ENCODE measurements at regions not wholly inside any gene's neighbourhood (a gene's known extent, or its start where the extent isn't known, plus 50 kb on each side); places are given as distances from the start of the nearest gene placed in this dataset.
"Not testable (repeated sequence)": the region's sequence is repeated elsewhere in the genome, so short reads cannot be mapped to it uniquely, and the experiment has no call there.

- H3K4me3 Mint-ChIP-seq; H3K4me3 ChIP-seq (ENCODE audit: low read length); H3K9me3 Mint-ChIP-seq; ATAC-seq; H3K36me3 Mint-ChIP-seq; DNase-seq; H3K4me1 ChIP-seq (ENCODE audit: control insufficient read depth in 2 of 2, insufficient read depth in 2 of 2, low read length in 2 of 2); intact Hi-C loops (cut with micrococcal nuclease); H3K27ac Mint-ChIP-seq; CTCF ChIA-PET; H3K27ac ChIP-seq (ENCODE audit: low read depth, low read length); H3K27me3 Mint-ChIP-seq; H3K36me3 ChIP-seq (ENCODE audit: control insufficient read depth in 2 of 3, insufficient read depth in 3 of 3, low read length in 3 of 3); H3K4me1 Mint-ChIP-seq; POLR2A ChIA-PET; H3K9me3 ChIP-seq (ENCODE audit: control insufficient read depth in 2 of 3, low read length in 3 of 3); H3K27me3 ChIP-seq (ENCODE audit: control insufficient read depth in 2 of 2, insufficient read depth in 2 of 2, low read length in 2 of 2): not testable (repeated sequence)
These were observed 365.7 kb upstream of the FTMT start for GRCh38 chr5:121485999-121486398.

GRCh38 chr5:121489972-121490371, 361.7 kb upstream of the FTMT start:
- POLR2A ChIA-PET, result no interaction called here
- Histone ChIP-seq H3K27ac (ENCODE audit: low read depth, low read length) (no peak overlapping the region), H3K4me1 (ENCODE audit: control insufficient read depth in 2 of 2, insufficient read depth in 2 of 2, low read length in 2 of 2) (no peaks in the 10 kb centered on the region), H3K36me3 (ENCODE audit: control insufficient read depth in 2 of 3, insufficient read depth in 3 of 3, low read length in 3 of 3) (no peaks in the 10 kb centered on the region), H3K9me3 (ENCODE audit: control insufficient read depth in 2 of 3, low read length in 3 of 3) (no peaks in the 10 kb centered on the region), H3K4me3 (ENCODE audit: low read length) (no peak overlapping the region), H3K27me3 (ENCODE audit: control insufficient read depth in 2 of 2, insufficient read depth in 2 of 2, low read length in 2 of 2) (no peaks in the 10 kb centered on the region)
- DNase-seq (no peak), ATAC-seq (no peak)
- Mint-ChIP-seq H3K4me3 (no peak overlapping the region), H3K4me1 (no peaks in the 10 kb centered on the region), H3K27ac (no peak overlapping the region), H3K9me3 (peaks cover 0 to 5% (median 3%) of the 10 kb centered on the region in 11 donors), H3K27me3 (no peaks in the 10 kb centered on the region), H3K36me3 (no peaks in the 10 kb centered on the region)
- intact Hi-C loops (cut with micrococcal nuclease), result no loop called here
- CTCF ChIA-PET, result no interaction called here

GRCh38 chr5:121497176-121497575, 354.5 kb upstream of the FTMT start:
- no peak for DNase-seq
- H3K9me3 Mint-ChIP-seq, result peaks cover 0 to 5% (median 0%) of the 10 kb centered on the region in 11 donors
- no peaks in the 10 kb centered on the region for H3K9me3 ChIP-seq (ENCODE audit: control insufficient read depth in 2 of 3, low read length in 3 of 3)
- no peak for ATAC-seq
- no peak overlapping the region for H3K4me3 Mint-ChIP-seq
- H3K4me1 Mint-ChIP-seq, result no peaks in the 10 kb centered on the region
- no peaks in the 10 kb centered on the region for H3K27me3 Mint-ChIP-seq
- no peak overlapping the region for H3K4me3 ChIP-seq (ENCODE audit: low read length)
- POLR2A ChIA-PET, result no interaction called here
- intact Hi-C loops (cut with micrococcal nuclease), result no loop called here
- H3K4me1 ChIP-seq (ENCODE audit: control insufficient read depth in 2 of 2, insufficient read depth in 2 of 2, low read length in 2 of 2), result no peaks in the 10 kb centered on the region
- H3K27ac ChIP-seq (ENCODE audit: low read depth, low read length), result no peak overlapping the region
- no peaks in the 10 kb centered on the region for H3K36me3 Mint-ChIP-seq
- H3K36me3 ChIP-seq (ENCODE audit: control insufficient read depth in 2 of 3, insufficient read depth in 3 of 3, low read length in 3 of 3), result no peaks in the 10 kb centered on the region
- CTCF ChIA-PET, result no interaction called here
- H3K27me3 ChIP-seq (ENCODE audit: control insufficient read depth in 2 of 2, insufficient read depth in 2 of 2, low read length in 2 of 2), result no peaks in the 10 kb centered on the region
- no peak overlapping the region for H3K27ac Mint-ChIP-seq

- intact Hi-C loops (cut with micrococcal nuclease), result no loop called here
- DNase-seq, result no peak
- Mint-ChIP-seq H3K36me3 (no peaks in the 10 kb centered on the region), H3K27ac (no peak overlapping the region), H3K9me3 (peaks cover 0 to 5% (median 0%) of the 10 kb centered on the region in 11 donors), H3K4me3 (no peak overlapping the region), H3K27me3 (no peaks in the 10 kb centered on the region), H3K4me1 (no peaks in the 10 kb centered on the region)
- no peaks in the 10 kb centered on the region for H3K27me3 ChIP-seq (ENCODE audit: control insufficient read depth in 2 of 2, insufficient read depth in 2 of 2, low read length in 2 of 2)
- H3K27ac ChIP-seq (ENCODE audit: low read depth, low read length), result no peak overlapping the region
- H3K36me3 ChIP-seq (ENCODE audit: control insufficient read depth in 2 of 3, insufficient read depth in 3 of 3, low read length in 3 of 3), result no peaks in the 10 kb centered on the region
- no peaks in the 10 kb centered on the region for H3K9me3 ChIP-seq (ENCODE audit: control insufficient read depth in 2 of 3, low read length in 3 of 3)
- ChIA-PET CTCF (no interaction called here), POLR2A (no interaction called here)
- no peaks in the 10 kb centered on the region for H3K4me1 ChIP-seq (ENCODE audit: control insufficient read depth in 2 of 2, insufficient read depth in 2 of 2, low read length in 2 of 2)
- no peak for ATAC-seq
- H3K4me3 ChIP-seq (ENCODE audit: low read length), result no peak overlapping the region
These were observed 351.4 kb upstream of the FTMT start for GRCh38 chr5:121500310-121500709.

GRCh38 chr5:121503111-121503840, 348.4 kb upstream of the FTMT start:
- Histone ChIP-seq H3K9me3 (ENCODE audit: control insufficient read depth in 2 of 3, low read length in 3 of 3) (no peaks in the 10 kb centered on the region), H3K36me3 (ENCODE audit: control insufficient read depth in 2 of 3, insufficient read depth in 3 of 3, low read length in 3 of 3) (no peaks in the 10 kb centered on the region), H3K27ac (ENCODE audit: low read depth, low read length) (no peak overlapping the region), H3K27me3 (ENCODE audit: control insufficient read depth in 2 of 2, insufficient read depth in 2 of 2, low read length in 2 of 2) (no peaks in the 10 kb centered on the region), H3K4me3 (ENCODE audit: low read length) (no peak overlapping the region), H3K4me1 (ENCODE audit: control insufficient read depth in 2 of 2, insufficient read depth in 2 of 2, low read length in 2 of 2) (no peaks in the 10 kb centered on the region)
- Mint-ChIP-seq H3K36me3 (no peaks in the 10 kb centered on the region), H3K27ac (no peak overlapping the region), H3K4me1 (no peaks in the 10 kb centered on the region), H3K27me3 (no peaks in the 10 kb centered on the region), H3K9me3 (peaks cover 0 to 3% (median 0%) of the 10 kb centered on the region in 11 donors), H3K4me3 (no peak overlapping the region)
- DNase-seq (no peak), ATAC-seq (no peak)
- intact Hi-C loops (cut with micrococcal nuclease), result no loop called here
- ChIA-PET CTCF (no interaction called here), POLR2A (no interaction called here)

GRCh38 chr5:121516997-121517396, 334.7 kb upstream of the FTMT start:
- Histone ChIP-seq H3K27ac (ENCODE audit: low read depth, low read length) (no peak overlapping the region), H3K4me3 (ENCODE audit: low read length) (no peak overlapping the region), H3K27me3 (ENCODE audit: control insufficient read depth in 2 of 2, insufficient read depth in 2 of 2, low read length in 2 of 2) (no peaks in the 10 kb centered on the region), H3K4me1 (ENCODE audit: control insufficient read depth in 2 of 2, insufficient read depth in 2 of 2, low read length in 2 of 2) (no peaks in the 10 kb centered on the region), H3K36me3 (ENCODE audit: control insufficient read depth in 2 of 3, insufficient read depth in 3 of 3, low read length in 3 of 3) (no peaks in the 10 kb centered on the region), H3K9me3 (ENCODE audit: control insufficient read depth in 2 of 3, low read length in 3 of 3) (no peaks in the 10 kb centered on the region)
- Mint-ChIP-seq H3K4me3 (no peak overlapping the region), H3K36me3 (no peaks in the 10 kb centered on the region), H3K9me3 (peaks cover 0 to 12% (median 3%) of the 10 kb centered on the region in 11 donors), H3K27ac (no peak overlapping the region), H3K4me1 (no peaks in the 10 kb centered on the region), H3K27me3 (no peaks in the 10 kb centered on the region)
- ATAC-seq (no peak), DNase-seq (no peak)
- ChIA-PET CTCF (no interaction called here), POLR2A (no interaction called here)
- intact Hi-C loops (cut with micrococcal nuclease), result no loop called here

GRCh38 chr5:121525706-121526105, 326.0 kb upstream of the FTMT start:
- H3K9me3 ChIP-seq (ENCODE audit: control insufficient read depth in 2 of 3, low read length in 3 of 3), result no peaks in the 10 kb centered on the region
- Mint-ChIP-seq H3K27ac (no peak overlapping the region), H3K36me3 (no peaks in the 10 kb centered on the region), H3K27me3 (no peaks in the 10 kb centered on the region), H3K9me3 (peaks cover 0 to 11% (median 4%) of the 10 kb centered on the region in 11 donors), H3K4me3 (no peak overlapping the region), H3K4me1 (no peaks in the 10 kb centered on the region)
- H3K27ac ChIP-seq (ENCODE audit: low read depth, low read length), result no peak overlapping the region
- H3K4me1 ChIP-seq (ENCODE audit: control insufficient read depth in 2 of 2, insufficient read depth in 2 of 2, low read length in 2 of 2), result no peaks in the 10 kb centered on the region
- DNase-seq (no peak), ATAC-seq (no peak)
- no peaks in the 10 kb centered on the region for H3K27me3 ChIP-seq (ENCODE audit: control insufficient read depth in 2 of 2, insufficient read depth in 2 of 2, low read length in 2 of 2)
- intact Hi-C loops (cut with micrococcal nuclease), result no loop called here
- ChIA-PET CTCF (no interaction called here), POLR2A (no interaction called here)
- no peak overlapping the region for H3K4me3 ChIP-seq (ENCODE audit: low read length)
- no peaks in the 10 kb centered on the region for H3K36me3 ChIP-seq (ENCODE audit: control insufficient read depth in 2 of 3, insufficient read depth in 3 of 3, low read length in 3 of 3)

Measured in naive thymus-derived CD4-positive, alpha-beta T cell (primary cell).